Osteocyte (in vitro differentiated cells): ENCODE measurements at regions not wholly inside any gene's neighbourhood (a gene's known extent, or its start where the extent isn't known, plus 50 kb on each side); places are given as distances from the start of the nearest gene placed in this dataset.

Source experiments
- DNase-seq: peaks from one replicate; pipeline ENCODE4 v3.0.0; 2021; ENCODE audit warnings: mixed read lengths; ENCODE audit not compliant: unreplicated experiment; ENCODE audit errors: extremely low spot score
- H3K27ac Mint-ChIP-seq: one replicate; pipeline ENCODE4 v1.8.0; 2021; ENCODE audit warnings: mild to moderate bottlenecking, mixed read lengths; ENCODE audit not compliant: unreplicated experiment
- H3K27me3 Mint-ChIP-seq: one replicate; pipeline ENCODE4 v1.8.0; 2021; ENCODE audit warnings: mixed read lengths; ENCODE audit not compliant: unreplicated experiment
- H3K36me3 Mint-ChIP-seq: one replicate; pipeline ENCODE4 v1.8.0; 2021; ENCODE audit warnings: mixed read lengths; ENCODE audit not compliant: unreplicated experiment
- H3K4me1 Mint-ChIP-seq: one replicate; pipeline ENCODE4 v1.8.0; 2021; ENCODE audit warnings: mixed read lengths; ENCODE audit not compliant: unreplicated experiment
- H3K4me3 Mint-ChIP-seq: one replicate; pipeline ENCODE4 v1.8.0; 2021; ENCODE audit warnings: mild to moderate bottlenecking, moderate library complexity, mixed read lengths; ENCODE audit not compliant: unreplicated experiment
- H3K9me3 Mint-ChIP-seq: one replicate; pipeline ENCODE4 v1.8.0; 2021; ENCODE audit warnings: mixed read lengths; ENCODE audit not compliant: unreplicated experiment
- CTCF ChIP-seq: fragments of 200-600 bp; sonication (generic); IDR thresholded peaks from 2 replicates; pipeline ENCODE4 v1.5.0; 2021; ENCODE audit warnings: antibody characterized with exemption, mild to moderate bottlenecking, moderate library complexity

DNA sequence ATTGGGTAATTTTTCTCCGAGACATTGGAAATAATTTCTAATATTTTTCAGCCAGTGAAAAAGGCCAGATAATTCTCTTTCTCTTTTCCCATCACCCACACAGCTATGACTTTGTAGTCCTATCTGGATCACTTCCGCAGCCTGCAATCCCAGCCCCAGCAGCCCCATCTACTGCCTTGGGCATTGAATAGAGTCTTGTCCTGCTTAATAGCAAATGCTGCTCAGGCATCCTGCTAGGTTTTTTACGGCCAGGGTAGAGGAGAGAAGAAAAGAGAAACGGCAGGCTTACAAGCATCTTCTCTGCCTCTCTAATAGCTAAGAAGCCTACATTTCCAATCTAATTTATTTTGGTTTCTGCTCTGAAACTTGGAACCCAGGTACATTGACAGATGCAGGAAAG is 154.3 kb upstream of the B3GAT1 start:
- Mint-ChIP-seq H3K36me3 (no peaks in the 10 kb centered on the region), H3K27me3 (peaks cover 5% of the 10 kb centered on the region), H3K27ac (no peak overlapping the region), H3K4me3 (no peak overlapping the region), H3K9me3 (no peaks in the 10 kb centered on the region), H3K4me1 (peaks cover 2% of the 10 kb centered on the region)
- TF ChIP-seq CTCF = no peak
- no peak for DNase-seq

DNA sequence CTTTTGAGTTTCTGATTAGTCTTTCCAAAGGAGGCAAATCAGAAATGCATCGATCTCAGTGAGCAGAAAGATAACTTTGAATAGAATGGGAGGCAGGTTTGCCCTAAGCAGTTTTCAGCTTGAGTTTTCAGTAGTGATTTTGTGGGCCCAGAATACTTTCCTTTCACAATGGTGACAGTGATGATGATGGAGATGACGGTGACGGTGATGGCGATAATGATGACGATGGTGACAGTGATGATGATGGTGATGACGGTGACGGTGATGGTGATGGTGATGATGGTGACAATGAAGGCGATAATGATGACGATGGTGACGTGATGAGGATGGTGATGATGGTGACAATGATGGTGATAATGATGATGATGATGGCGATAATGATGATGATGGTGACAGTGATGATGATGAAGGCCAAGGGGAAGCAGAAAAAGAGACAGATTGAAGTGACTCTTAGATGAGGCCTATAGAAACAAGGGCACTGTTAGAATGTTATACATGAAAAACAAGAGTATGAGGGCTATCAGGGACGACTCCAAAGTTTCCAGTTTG is 153.4 kb upstream of the B3GAT1 start:
- Mint-ChIP-seq H3K27me3 (peaks cover 5% of the 10 kb centered on the region), H3K9me3 (no peaks in the 10 kb centered on the region), H3K4me3 (no peak overlapping the region), H3K4me1 (peaks cover 11% of the 10 kb centered on the region), H3K27ac (no peak overlapping the region), H3K36me3 (no peaks in the 10 kb centered on the region)
- no peak for TF ChIP-seq CTCF
- peak; percentile 60 for DNase-seq

DNA sequence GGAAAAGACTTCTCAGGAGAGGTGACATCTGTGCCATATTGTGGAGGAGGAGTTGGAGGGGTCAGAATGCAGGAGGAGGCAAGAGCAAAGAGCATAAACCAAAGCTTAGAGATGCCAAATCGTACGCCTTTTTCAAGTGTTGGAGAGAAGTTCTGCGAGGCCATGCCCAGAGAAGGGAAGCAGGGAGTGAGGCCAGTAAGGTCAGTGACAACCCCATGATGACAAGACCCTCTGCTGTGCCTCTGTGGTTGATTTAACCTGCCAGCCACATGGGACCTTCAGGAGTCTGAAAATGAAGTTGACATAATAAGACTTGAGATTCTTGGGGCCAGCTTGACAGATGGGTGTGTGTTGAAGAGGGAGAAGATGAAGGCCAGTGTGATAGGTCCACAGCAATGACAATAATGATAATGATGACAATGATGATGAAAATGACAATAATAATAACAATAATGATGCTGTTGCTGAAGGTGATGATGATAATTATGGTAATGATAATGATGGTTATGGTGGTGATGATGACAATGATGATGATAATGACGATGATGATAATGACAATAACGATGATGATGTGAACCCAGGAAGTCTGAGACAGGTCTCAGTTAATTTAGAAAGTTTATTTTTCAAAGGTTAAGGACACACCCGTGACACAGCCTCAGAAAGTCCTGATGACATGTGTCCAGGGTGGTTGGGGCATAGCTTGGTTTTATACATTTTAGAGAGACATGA is 152.6 kb upstream of the B3GAT1 start:
- peaks cover 14% of the 10 kb centered on the region for H3K4me1 Mint-ChIP-seq
- H3K4me3 Mint-ChIP-seq = no peak overlapping the region
- no peak for DNase-seq
- no peaks in the 10 kb centered on the region for H3K9me3 Mint-ChIP-seq
- no peaks in the 10 kb centered on the region for H3K36me3 Mint-ChIP-seq
- TF ChIP-seq CTCF = no peak
- peaks cover 2% of the 10 kb centered on the region for H3K27me3 Mint-ChIP-seq
- no peak overlapping the region for H3K27ac Mint-ChIP-seq

- Mint-ChIP-seq H3K4me1 (peaks cover 14% of the 10 kb centered on the region), H3K27ac (no peak overlapping the region), H3K36me3 (no peaks in the 10 kb centered on the region), H3K9me3 (no peaks in the 10 kb centered on the region), H3K4me3 (no peak overlapping the region), H3K27me3 (no peaks in the 10 kb centered on the region)
- peak; percentile 70 for DNase-seq
- TF ChIP-seq CTCF = no peak
These were observed 151.0 kb upstream of the B3GAT1 start for GRCh38 chr11:134562941-134563471.

- no peaks in the 10 kb centered on the region for H3K36me3 Mint-ChIP-seq
- no peaks in the 10 kb centered on the region for H3K27me3 Mint-ChIP-seq
- peaks cover 14% of the 10 kb centered on the region for H3K4me1 Mint-ChIP-seq
- no peak overlapping the region for H3K27ac Mint-ChIP-seq
- no peak overlapping the region for H3K4me3 Mint-ChIP-seq
- H3K9me3 Mint-ChIP-seq = no peaks in the 10 kb centered on the region
- TF ChIP-seq CTCF = no peak
- peak; percentile 53 for DNase-seq
These were observed 150.2 kb upstream of the B3GAT1 start for GRCh38 chr11:134562196-134562595.
